HG03565 (cell line): ENCODE measurements at regions not wholly inside any gene's neighbourhood (a gene's known extent, or its start where the extent isn't known, plus 50 kb on each side); places are given as distances from the start of the nearest gene placed in this dataset.

Source experiments
- ATAC-seq: cut with Tn5 transposase; IDR thresholded peaks from one replicate; pipeline ENCODE4 v1.9.1; 2021; ENCODE audit warnings: mild to moderate bottlenecking, moderate library complexity; ENCODE audit not compliant: unreplicated experiment

DNA sequence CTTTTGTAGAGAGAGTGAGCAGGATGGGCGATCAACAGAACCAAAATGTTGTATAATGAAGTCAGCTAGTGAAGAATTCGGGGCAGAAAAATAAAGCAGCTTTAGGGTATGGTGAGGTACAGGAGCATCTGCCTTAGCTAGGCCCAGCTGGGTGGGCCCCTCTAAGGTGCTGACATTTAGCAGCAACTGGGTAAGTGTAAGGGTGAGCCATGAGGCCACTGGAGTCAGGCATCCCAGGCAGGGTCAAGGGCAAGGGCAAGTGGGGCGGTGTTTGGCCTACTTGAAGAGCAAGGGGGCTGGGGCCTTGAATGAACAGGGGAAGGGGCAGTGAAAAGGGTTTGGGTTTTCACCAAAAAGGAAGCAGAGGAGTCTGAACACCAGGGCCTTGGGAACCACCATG, 583.6 kb downstream of the BCL11B start:
- no peak for ATAC-seq

DNA sequence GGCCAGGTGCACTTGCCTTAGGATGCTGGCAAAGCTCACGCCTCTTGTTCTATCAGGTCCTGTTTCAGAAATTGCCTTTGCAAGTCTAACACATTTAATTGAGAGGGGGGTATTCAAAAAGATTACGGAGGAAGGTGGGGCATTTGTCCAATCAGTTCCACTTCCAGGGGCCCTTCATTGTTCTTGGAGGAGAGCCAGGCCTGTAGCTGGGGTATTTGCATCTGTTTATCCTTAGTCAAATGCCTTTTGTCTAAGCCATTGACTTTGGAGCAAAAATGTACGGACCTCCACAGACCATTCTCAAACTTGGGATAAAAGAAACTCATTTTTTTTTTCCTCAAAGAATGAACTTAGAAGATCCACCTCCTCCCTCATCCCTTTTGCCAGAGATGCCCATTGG, 582.0 kb downstream of the BCL11B start:
- no peak for ATAC-seq

DNA sequence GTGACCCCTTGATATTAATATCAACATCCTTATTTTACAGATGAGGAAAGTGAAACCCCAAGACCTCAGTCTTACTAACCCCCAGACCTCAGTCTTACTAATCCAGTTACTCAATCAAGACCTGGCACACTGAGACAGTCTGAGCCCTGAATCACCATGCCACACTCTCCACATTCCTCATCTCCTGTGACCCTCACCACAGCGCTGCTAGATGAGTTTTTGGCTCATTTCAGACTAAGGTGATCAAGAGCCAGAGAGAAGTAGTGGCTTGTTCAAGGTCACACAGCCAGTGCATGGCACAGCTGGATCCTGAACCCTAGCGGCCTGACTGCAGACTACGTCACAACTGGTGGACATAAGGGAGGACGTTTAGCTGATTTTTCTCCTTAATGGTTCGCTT, 579.2 kb downstream of the BCL11B start:
- ATAC-seq: no peak

DNA sequence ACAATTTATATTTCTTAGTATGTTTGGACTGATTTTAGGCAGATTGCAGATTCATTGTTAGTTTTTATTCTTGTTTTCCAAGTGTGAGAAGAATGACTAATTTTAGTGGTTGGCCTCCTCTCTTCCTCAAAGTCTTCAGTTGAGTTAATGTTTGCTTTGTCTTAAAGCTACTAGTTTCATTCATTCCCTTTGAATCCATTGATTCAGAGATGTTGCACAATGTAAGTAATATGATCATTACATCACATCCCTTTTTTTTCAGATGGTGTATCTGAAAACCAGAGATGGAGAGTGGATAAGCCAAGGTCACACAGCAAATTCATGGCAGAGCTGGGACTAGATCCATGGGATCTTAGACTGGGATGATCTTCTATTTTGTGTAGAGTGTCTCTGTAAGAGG, 577.5 kb downstream of the BCL11B start:
- ATAC-seq: no peak

DNA sequence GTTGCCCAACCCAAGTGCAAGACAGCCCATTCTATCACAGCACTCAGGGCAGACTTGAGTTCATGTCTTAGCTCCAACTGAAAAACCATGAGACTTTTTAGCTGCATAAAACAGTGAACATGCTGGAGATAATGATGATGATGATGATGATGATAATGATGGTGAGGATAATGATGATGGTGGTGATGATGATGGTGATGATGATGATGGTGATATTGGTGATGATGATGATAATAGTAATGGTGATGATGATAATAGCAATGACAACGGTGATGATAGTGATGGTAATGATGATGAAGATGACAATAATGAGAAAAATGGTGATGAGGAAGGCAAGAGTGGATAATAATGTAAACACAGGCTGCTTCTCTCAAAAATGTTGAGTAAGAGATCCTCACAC, 576.2 kb downstream of the BCL11B start:
- ATAC-seq: no peak

DNA sequence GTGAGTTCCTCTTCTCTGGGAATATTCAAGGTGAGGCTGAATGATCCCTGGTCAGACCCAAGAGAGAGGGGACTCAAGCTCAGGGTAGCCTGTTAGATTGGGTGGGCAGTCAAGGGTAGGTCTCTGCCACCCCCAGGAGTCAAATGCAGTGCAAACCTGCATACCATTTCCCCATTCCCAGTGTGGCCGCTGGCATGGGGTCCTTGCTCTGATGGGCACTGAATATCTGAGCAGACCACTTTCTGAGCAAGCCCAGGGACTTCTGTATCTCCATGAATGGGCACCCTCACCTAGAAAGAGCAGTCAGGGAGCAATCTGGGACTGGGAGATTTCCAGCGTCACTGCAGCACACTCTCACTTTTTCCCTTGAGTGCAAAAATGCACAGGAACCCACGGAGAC, 573.7 kb downstream of the BCL11B start:
- no peak for ATAC-seq

DNA sequence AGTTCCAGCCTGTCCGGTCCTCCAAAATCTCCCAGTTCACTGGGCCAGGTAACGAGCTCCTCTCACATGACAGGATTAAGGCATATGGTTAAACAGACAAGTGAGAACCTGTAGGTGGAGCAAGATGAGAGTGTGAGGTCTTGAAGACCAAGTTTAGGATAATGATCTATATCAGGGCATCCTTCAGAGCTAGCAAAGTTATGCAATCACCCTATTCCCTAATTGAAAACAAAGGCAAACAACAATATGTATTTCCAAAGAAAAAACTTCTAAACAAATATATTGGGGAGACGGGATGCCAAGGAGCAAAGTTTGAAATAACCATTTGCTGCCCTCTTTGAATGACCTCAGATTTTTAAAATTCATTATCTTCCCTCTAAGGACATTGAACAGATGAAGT, 571.2 kb downstream of the BCL11B start:
- no peak for ATAC-seq

DNA sequence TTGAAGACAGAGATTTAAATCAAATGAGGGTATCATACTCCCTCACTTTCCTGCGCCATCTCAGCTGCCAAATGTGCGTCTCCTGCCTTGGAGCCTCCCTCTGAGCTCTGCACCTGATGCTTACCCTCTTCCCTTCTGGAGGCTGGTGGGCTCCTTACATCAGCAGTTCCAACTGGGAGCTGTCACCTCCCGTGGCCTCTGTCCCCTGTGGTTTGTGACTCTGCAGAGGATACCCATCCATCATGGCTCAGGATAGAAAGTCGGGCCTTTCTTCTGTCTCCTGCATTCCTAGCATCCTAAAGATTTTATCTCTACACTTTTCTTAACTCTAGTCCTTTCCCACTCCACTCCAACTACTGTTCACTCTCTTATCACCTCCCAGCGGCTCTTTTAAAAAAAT, 570.6 kb downstream of the BCL11B start:
- ATAC-seq: no peak

DNA sequence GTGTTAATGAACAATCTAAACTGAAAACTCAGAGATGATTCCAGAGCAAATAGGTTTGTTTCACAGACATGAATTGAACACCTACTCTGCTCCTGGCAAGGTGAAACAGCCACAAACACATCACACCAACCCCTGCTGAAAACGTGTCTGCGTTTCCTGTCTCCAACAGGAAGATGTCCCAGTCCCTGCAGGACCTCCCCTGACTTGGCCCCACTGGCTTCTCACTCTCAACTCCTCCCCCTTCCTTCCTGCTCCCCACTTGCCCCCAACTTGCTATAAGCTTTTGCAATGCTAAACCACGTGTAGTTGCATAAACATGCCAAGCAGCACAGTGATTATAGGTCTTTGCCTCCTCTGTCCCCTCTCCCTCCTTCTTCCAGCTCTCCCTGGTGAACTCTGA, 567.6 kb downstream of the BCL11B start:
- no peak for ATAC-seq

DNA sequence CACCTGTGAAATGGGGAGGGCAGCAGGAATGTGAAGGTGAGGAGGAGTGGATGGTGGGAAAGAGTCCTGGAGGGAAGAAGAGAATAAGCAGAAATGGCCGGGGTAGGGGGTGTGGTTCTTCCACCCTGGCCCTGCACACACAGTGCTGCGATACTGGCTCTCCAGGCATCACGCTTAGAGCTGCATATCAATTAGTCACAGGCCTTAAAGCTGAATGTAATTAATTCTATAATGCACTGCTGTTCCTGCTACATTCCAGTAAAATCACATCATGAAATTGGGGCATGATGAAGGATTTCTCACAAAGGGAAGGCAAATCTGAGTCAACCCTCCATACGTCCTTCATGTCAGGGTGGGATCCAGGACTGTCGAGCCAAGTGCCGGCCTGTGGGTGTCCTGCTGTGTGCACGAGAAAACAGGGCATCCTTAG, 566.1 kb downstream of the BCL11B start:
- ATAC-seq: no peak

DNA sequence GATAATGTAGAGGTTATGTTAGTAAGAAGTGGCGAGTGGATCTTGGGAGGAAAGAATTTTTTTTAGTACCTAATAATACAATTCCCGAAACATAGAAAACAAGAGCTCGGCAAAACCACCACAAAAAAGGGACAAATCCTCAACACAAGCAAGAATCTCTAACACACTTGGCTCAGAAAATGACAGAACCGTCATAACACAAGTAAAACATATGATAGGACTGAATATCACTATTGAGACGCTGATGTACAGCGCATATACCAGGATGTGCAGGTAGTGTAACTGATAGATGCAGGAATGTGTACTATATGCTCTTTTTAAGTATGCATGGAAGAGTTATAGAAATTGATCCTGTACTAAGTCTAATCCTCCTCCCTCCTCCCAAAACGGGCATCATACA, 564.5 kb downstream of the BCL11B start:
- ATAC-seq: no peak

DNA sequence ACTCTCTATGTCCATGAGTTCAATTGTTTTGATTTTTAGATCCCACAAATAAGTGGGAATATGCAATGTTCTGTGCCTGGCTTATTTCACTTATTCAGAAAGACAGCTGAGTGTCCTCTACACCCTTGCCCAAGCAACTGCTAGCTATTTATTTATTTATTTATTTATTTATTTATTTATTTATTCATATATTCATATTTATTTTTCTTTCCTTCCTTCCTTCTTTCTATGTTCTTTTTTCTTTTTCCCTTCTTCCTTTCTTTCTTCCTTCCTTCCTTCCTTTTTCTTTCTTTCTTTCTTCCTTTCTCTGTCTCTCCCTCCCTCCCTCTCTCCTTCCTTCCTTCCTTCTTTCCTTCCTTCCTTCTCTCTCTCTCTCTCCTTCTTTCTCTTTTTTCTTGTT, 563.4 kb downstream of the BCL11B start:
- ATAC-seq: no peak

DNA sequence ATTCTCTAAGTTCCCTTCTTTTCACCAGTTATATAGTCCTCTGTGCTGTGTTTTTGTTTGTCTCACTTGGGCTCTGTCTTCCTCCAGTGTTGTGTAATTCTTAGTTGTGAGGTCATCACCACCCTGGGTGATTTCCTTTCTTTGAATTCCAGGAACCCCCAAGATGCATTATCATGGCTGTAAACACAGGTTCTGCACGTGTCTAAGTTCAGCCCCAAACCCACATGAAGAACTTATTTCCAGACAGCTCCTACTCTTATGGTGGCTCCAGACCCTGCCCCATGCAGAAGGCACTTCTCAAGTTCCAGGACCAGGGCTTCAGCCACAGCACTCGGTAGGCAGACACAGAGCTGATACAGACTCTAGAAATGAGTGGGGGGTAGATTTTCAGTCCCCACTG, 560.5 kb downstream of the BCL11B start:
- ATAC-seq: no peak

DNA sequence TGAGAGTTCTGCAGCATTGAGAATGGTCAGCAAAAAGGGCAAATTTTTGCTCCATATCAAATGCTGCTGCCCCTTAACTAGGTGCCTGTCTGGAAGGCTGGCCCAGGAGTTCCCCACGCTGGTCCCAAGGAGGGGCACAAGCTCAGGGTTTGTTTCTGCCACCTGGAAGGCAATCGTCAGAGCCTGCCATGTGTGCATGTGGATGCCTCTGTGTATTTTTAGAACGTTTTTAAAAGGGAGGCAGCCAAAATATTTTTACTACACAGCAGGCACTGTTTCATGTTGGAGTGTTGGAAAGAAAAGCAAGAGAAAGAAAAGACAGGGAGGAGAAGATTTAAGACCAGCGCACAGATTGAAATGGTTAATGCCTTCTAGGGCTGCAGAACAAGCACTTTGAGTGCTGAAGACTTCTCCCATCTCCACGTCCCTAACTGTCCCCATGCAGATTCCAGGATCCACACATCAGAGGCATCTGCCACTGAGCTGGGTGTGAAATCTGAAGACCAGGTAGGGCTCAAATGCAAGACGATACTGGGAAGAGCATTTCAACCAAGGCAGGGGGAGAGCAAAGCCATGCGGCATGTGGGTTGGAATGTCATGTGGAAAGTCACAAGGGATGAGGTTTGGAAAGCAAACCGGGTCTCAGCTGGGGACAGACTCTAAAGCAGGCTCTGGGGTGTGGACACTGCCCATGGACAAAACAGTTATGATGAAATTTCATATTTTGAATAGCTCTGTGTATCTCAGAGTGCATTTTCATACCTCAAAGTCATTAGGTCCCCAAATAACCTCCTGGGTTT, 557.2 kb downstream of the BCL11B start:
- no peak for ATAC-seq

DNA sequence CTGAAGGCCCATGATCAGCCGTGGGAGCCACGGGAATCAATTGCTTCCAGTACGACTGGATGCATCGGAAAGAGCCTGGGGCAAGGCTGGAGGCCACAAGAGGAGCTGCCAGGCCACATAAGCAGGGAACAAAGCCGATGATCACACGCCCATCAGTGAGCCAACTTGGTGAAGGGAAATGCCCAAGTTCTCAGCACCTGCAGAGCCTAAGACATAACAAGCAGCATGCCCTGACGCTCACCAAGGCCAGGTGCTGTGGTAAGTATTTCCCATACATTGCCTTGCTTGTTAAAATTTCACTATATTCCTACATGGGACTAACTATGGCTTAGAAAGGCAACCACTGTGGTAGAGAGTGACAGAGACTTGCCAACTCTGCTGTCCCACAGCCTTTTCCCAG, 555.9 kb downstream of the BCL11B start:
- no peak for ATAC-seq

DNA sequence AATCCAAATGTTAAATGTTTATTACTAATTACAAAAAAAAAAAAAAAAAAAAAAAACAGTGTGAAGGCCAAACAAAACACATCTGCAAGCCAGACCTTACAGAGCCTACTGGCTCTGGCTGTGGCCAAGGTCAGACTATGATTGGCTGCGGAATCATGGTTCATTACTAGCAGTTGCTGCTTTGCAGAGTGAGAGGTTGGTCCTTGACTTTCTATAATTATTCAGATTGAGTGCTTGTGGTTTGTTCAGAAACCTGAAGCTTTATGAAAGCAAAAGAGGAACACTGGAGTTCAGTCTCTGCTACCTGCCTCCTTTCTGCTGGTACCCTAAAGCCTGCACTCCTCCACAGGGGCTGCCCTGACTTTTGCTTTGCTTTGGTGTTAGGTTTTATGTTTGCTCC, 550.9 kb downstream of the BCL11B start:
- ATAC-seq: no peak

DNA sequence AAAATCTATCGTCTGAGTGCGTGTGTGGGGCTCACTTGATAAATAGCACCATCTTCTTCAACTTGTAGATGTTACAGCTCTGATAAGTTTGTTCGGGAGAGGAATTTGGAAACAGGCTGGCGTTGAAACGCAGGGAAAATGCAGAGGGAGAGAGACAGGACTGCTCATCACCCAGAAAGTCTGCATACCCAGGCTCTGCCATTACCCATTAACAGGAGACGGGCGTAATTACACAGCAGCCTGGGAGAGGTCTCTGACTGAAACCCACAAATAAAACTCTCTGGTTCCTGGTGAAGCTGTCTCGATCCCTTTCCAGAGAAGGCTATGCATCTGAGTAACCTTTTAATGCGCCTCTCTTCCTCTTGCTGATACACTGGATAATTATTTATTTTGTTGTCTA, 547.3 kb downstream of the BCL11B start:
- ATAC-seq: no peak

DNA sequence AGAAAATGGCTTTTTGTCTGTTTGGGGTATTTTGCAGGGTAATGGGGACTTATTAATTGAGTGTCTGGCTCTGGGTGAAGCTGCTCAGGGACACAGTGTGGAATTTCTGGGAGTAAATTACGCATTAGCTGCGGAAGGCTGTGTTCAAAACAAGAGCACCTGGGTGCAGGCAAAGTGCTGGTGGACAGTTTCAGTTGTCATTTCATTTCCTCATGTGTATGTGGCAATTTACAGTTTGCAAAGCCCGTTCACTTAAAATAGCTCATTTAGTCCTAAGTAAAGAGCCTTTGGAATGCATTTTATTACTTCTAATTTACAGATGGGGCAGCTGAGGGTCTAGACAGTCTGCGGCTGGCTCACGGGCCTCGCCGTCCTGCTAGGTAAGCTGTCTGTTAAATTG, 546.8 kb downstream of the BCL11B start:
- no peak for ATAC-seq

DNA sequence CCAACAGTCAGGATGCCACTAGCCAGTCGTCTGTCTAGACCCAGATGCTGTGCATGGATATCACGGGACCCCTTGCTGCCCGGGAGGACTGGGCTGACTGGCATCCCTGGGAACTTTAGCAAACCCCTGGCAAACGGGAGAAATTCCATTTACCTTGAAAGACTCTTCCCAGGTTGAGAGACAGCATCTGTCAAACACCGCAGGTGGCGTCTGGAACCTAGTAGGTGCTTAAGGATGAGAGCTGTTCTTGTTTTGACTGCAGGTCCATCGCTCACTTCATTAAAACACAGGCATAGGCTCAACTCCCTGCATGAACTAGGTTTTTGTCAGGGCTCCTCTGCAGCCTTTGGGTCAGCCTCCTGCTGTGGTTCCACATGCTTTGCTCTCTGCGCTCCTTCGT, 546.3 kb downstream of the BCL11B start:
- no peak for ATAC-seq

DNA sequence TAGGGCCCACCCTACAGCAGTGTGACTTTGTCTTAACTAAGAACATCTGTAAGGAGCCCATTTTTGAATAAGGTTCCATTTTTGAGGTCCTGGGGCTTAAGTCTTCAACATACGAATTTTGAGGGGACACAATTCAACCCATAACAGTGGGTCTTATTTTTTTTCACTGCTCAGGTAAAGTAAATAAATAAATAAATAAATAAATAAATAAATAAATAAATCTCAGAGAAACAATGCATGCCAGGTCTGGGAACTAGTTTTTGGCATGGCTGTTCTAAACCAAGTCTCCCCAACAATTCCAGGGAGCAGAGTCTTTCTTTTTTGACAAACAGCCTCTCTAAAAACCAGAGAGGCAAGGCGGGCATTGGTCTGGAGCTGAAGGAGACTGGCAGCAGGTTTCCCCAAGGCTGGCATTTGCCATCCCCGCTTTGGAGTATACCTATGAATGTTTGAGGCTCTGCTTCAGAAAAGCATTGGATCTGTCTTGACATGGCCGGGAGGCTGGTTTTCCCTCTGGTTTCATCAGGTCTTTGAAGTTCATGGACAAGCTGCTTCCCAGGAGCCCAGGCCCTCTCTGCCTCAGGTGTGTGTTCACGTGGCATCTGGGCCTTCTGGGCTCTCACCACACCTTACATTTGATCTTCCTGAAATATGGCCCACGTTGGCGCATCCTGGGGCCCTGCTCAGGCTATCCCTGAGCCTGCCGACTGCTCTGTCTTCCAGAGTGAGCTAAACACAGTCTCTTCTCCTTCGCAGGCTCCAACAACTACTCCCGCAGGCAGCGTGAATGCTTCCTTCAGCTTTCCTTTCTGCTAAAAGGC, 545.2 kb downstream of the BCL11B start:
- no peak for ATAC-seq

DNA sequence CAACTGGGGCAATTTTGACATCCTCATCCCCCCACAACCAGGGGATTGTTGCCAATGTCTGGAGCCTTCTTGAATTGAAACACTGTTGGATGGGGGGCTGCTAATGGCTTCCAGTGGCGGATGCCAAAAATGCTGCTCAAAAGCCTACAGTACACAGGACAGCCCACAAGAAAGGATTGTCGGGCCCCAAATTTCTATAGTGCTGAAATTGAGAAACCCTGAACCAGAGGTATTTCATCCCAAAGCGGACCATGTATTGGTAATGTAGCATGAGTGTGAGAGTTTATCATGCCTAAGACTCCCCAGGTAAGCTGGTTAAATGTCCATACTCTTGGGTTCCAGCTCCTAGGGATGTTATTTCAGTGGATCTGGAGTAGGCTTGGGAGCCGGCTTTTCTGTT, 544.0 kb downstream of the BCL11B start:
- no peak for ATAC-seq

DNA sequence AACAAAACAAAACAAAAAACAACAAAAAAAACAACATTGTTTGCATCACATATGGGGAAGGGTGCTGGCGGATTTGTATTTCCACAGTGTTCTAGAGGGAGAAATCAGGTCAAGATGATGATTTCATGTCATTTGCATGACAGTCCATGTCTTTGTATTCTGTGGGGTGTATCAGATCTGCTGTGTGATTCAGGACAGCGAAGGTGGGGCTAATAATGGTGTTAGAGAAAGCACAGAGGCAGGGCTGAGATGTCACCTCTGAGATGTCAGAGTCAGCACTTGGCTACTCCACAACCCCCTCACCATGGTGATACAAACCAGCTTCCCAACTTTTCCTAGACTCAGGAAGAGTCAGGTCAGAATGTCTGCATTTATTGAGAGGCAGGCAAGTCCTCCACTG, 543.2 kb downstream of the BCL11B start:
- no peak for ATAC-seq
